ENCODE measurements at regions not wholly inside any gene's neighbourhood (a gene's known extent, or its start where the extent isn't known, plus 50 kb on each side); places are given as distances from the start of the nearest gene placed in this dataset.

GRCh38 chr12:114616081-114616480 is 67.9 kb downstream of the TBX3 start:
- no peak for DNase-seq
- no peaks in the 10 kb centered on the region for H3K9me3 ChIP-seq (ENCODE audit: severe bottlenecking)
- H3K36me3 ChIP-seq = no peaks in the 10 kb centered on the region
- H3K27ac ChIP-seq = no peak overlapping the region
- no peak overlapping the region for H3K4me3 ChIP-seq (ENCODE audit: low read depth, low read length)
- no peak for TF ChIP-seq CTCF (IDR thresholded peaks at IDR 0.05; ENCODE audit: low read depth, low read length)
- H3K27me3 ChIP-seq (ENCODE audit: insufficient read depth, low read depth, severe bottlenecking) = peaks cover 28% of the 10 kb centered on the region

- DNase-seq = no peak
- Histone ChIP-seq H3K4me3 (ENCODE audit: low read depth, low read length) (no peak overlapping the region), H3K27me3 (ENCODE audit: insufficient read depth, low read depth, severe bottlenecking) (peaks cover 25% of the 10 kb centered on the region), H3K27ac (no peak overlapping the region), H3K36me3 (no peaks in the 10 kb centered on the region), H3K9me3 (ENCODE audit: severe bottlenecking) (no peaks in the 10 kb centered on the region)
- no peak for TF ChIP-seq CTCF (IDR thresholded peaks at IDR 0.05; ENCODE audit: low read depth, low read length)
Measured at GRCh38 chr12:114614040-114614439, 69.9 kb downstream of the TBX3 start.

- DNase-seq = no peak
- no peak for TF ChIP-seq CTCF (IDR thresholded peaks at IDR 0.05; ENCODE audit: low read depth, low read length)
- Histone ChIP-seq H3K27me3 (ENCODE audit: insufficient read depth, low read depth, severe bottlenecking) (peaks cover 36% of the 10 kb centered on the region), H3K27ac (no peak overlapping the region), H3K9me3 (ENCODE audit: severe bottlenecking) (no peaks in the 10 kb centered on the region), H3K4me3 (ENCODE audit: low read depth, low read length) (no peak overlapping the region), H3K36me3 (no peaks in the 10 kb centered on the region)
Measured at GRCh38 chr12:114612062-114612461, 71.9 kb downstream of the TBX3 start.

GRCh38 chr12:114611145-114612018 is 72.6 kb downstream of the TBX3 start:
- no peaks in the 10 kb centered on the region for H3K36me3 ChIP-seq
- TF ChIP-seq CTCF (IDR thresholded peaks at IDR 0.05; ENCODE audit: low read depth, low read length) = no peak
- H3K27ac ChIP-seq = no peak overlapping the region
- H3K4me3 ChIP-seq (ENCODE audit: low read depth, low read length) = no peak overlapping the region
- no peaks in the 10 kb centered on the region for H3K9me3 ChIP-seq (ENCODE audit: severe bottlenecking)
- no peak for DNase-seq
- peaks cover 34% of the 10 kb centered on the region for H3K27me3 ChIP-seq (ENCODE audit: insufficient read depth, low read depth, severe bottlenecking)

- Histone ChIP-seq H3K27me3 (ENCODE audit: insufficient read depth, low read depth, severe bottlenecking) (peaks cover 40% of the 10 kb centered on the region), H3K36me3 (no peaks in the 10 kb centered on the region), H3K27ac (no peak overlapping the region), H3K4me3 (ENCODE audit: low read depth, low read length) (no peak overlapping the region), H3K9me3 (ENCODE audit: severe bottlenecking) (no peaks in the 10 kb centered on the region)
- DNase-seq = no peak
- no peak for TF ChIP-seq CTCF (IDR thresholded peaks at IDR 0.05; ENCODE audit: low read depth, low read length)
Measured at GRCh38 chr12:114608509-114608908, 75.5 kb downstream of the TBX3 start.

- peaks cover 35% of the 10 kb centered on the region for H3K27me3 ChIP-seq (ENCODE audit: insufficient read depth, low read depth, severe bottlenecking)
- no peak overlapping the region for H3K27ac ChIP-seq
- H3K4me3 ChIP-seq (ENCODE audit: low read depth, low read length) = no peak overlapping the region
- H3K36me3 ChIP-seq = no peaks in the 10 kb centered on the region
- DNase-seq = no peak
- peaks cover under 1% of the 10 kb centered on the region for H3K9me3 ChIP-seq (ENCODE audit: severe bottlenecking)
- TF ChIP-seq CTCF (IDR thresholded peaks at IDR 0.05; ENCODE audit: low read depth, low read length) = no peak
Measured at GRCh38 chr12:114605918-114606317, 78.1 kb downstream of the TBX3 start.

Measured in WERI-Rb-1 (cell line).